Epithelial cell of proximal tubule (primary cell): ENCODE measurements at regions not wholly inside any gene's neighbourhood (a gene's known extent, or its start where the extent isn't known, plus 50 kb on each side); places are given as distances from the start of the nearest gene placed in this dataset.
"Not testable (repeated sequence)": the region's sequence is repeated elsewhere in the genome, so short reads cannot be mapped to it uniquely, and the experiment has no call there.

ENCODE experiments used
- DNase-seq: peaks from one replicate; pipeline ENCODE4 v3.0.0-alpha.2; 2011; ENCODE audit warnings: low read depth
- H3K4me3 ChIP-seq: 2 replicates; pipeline ENCODE4 v1.5.1; 2011; ENCODE audit warnings: low read depth, mild to moderate bottlenecking, low read length
- TF ChIP-seq, protein P1 (sequence below): conservative IDR thresholded peaks from 2 replicates; pipeline ENCODE4 v1.5.1; 2012; ENCODE audit warnings: low read depth, mild to moderate bottlenecking, low read length

- TF ChIP-seq, protein P1, sequence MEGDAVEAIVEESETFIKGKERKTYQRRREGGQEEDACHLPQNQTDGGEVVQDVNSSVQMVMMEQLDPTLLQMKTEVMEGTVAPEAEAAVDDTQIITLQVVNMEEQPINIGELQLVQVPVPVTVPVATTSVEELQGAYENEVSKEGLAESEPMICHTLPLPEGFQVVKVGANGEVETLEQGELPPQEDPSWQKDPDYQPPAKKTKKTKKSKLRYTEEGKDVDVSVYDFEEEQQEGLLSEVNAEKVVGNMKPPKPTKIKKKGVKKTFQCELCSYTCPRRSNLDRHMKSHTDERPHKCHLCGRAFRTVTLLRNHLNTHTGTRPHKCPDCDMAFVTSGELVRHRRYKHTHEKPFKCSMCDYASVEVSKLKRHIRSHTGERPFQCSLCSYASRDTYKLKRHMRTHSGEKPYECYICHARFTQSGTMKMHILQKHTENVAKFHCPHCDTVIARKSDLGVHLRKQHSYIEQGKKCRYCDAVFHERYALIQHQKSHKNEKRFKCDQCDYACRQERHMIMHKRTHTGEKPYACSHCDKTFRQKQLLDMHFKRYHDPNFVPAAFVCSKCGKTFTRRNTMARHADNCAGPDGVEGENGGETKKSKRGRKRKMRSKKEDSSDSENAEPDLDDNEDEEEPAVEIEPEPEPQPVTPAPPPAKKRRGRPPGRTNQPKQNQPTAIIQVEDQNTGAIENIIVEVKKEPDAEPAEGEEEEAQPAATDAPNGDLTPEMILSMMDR, result no peak
- no peak overlapping the region for H3K4me3 ChIP-seq
- no peak for DNase-seq
Observed at GRCh38 chr2:174680221-174680620, 82.6 kb upstream of the WIPF1 start.

GRCh38 chr2:174678395-174678794, 80.8 kb upstream of the WIPF1 start:
- no peak overlapping the region for H3K4me3 ChIP-seq
- DNase-seq, result no peak
- TF ChIP-seq, protein P1, result no peak

DNA sequence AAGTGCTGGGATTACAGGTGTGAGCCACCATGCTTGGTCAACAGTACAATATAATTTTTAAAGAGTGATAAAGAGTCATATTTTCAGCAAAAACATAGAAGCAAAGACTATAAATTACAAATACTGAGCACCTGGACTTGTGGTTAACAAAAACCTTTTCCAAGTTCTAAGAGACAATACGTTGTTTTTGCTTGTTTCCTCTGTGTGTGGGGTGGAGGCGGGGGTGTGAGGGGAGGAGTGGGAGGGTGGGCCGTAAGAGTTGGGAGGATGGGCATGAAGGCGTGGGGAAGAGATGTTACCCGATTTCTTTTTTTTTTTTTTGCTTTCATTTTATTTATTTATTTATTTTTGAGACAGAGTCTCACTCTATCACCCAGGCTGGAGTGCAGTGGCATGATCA, 78.0 kb upstream of the WIPF1 start:
- no peak for DNase-seq
- TF ChIP-seq, protein P1, result no peak
- H3K4me3 ChIP-seq, result no peak overlapping the region

- TF ChIP-seq, protein P1, result no peak
- no peak for DNase-seq
- no peak overlapping the region for H3K4me3 ChIP-seq
Observed at GRCh38 chr2:174673876-174674275, 76.3 kb upstream of the WIPF1 start.

DNA sequence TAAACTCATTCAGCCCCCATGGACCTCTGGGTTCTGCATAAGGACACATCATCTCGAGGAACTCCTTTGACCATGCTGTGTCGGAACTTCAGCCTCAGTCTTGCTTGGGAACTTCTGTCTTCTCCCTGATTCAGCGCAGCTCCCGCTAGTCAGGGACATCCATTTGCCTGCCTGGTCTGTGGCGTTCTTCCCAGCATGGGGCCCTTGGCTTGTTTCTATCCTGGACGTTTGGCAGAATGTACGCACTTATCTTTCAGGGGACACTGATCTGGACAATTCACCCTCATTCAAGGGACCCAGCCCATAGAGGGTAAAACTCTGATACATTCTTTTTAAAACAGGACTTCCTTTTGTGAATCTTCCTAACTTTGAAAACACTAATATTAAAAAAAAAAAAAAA, 75.8 kb upstream of the WIPF1 start:
- no peak for DNase-seq
- TF ChIP-seq, protein P1, result no peak

DNA sequence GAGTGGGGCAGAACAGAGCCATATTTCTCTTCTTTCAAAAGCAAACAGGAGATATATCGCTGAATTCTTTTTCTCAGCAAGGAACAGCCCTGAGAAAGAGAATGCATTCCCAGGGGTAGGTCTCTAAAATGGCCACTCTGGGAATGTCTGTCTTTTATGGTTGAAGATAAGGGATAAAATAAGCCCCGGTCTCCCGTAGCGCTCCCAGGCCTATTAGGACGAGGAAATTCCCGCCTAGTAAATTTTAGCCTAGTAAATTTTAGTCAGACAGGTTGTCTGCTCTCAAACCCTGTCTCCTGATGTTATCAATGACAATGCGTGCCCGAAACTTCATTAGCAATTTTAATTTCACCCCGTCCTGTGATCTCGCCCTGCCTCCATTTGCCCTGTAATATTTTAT, 73.9 kb upstream of the WIPF1 start:
- DNase-seq, H3K4me3 ChIP-seq: not testable (repeated sequence)

More for the DNA sequence above, 75.8 kb upstream of the WIPF1 start:
- H3K4me3 ChIP-seq, result no peak overlapping the region

DNA sequence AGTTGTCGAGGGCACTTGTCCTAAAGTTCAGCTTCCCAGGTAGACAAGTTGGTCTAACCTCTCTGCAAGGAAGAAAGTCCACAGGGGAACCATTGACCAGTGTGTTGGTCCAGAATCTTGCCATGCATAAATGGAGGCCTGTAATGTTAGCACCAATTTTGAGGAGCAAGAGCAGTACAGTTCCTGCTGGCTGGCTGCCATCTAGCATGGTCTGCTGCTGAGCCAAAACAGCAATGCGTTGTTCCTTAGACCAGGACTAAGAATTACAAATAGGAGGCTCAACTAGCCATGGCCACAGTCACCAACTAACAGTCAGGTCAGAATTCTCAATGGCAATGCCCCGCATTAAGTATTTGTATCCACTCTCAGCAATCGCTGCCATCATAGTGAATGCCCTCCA, 72.8 kb upstream of the WIPF1 start:
- no peak overlapping the region for H3K4me3 ChIP-seq
- TF ChIP-seq, protein P1, result no peak
- DNase-seq, result no peak

- H3K4me3 ChIP-seq, result no peak overlapping the region
- TF ChIP-seq, protein P1, result no peak
- no peak for DNase-seq
Observed at GRCh38 chr2:174669336-174669735, 71.7 kb upstream of the WIPF1 start.
